CD4-positive, alpha-beta T cell (primary cell): ENCODE measurements at regions not wholly inside any gene's neighbourhood (a gene's known extent, or its start where the extent isn't known, plus 50 kb on each side); places are given as distances from the start of the nearest gene placed in this dataset.
A peak's percentile ranks its signal among the peaks of the same experiment; 100 is the strongest.
"Not testable (repeated sequence)": the region's sequence is repeated elsewhere in the genome, so short reads cannot be mapped to it uniquely, and the experiment has no call there.

Experiments
- ATAC-seq: fragments of 200-7000 bp; cut with Tn5 transposase; one replicate; pipeline ENCODE4 v1.10.0; 2022; ENCODE audit warnings: mild to moderate bottlenecking; ENCODE audit not compliant: poor library complexity
- CTCF ChIA-PET: fragments of 350-600 bp; sonication (Branson Sonifier 250); formaldehyde crosslinking; loops from one replicate; lab custom pipeline; 2021; ENCODE audit warnings: antibody characterized with exemption, inconsistent platforms; lab: Charles Lee
- POLR2A ChIA-PET: fragments of 350-600 bp; sonication (Branson Sonifier 250); formaldehyde crosslinking; loops from one replicate; lab custom pipeline; 2021; ENCODE audit warnings: antibody characterized with exemption, inconsistent platforms; lab: Charles Lee
- DNase-seq, 14 experiments: peaks; one replicate each; pipeline ENCODE4 v3.0.0-alpha.2; 2013 to 2020; ENCODE audit warnings: mixed read lengths in 2 of 14
- H3K27ac ChIP-seq, 2 donors: one replicate each; pipeline versions ENCODE4 v1.5.1 to v1.7.0; 2013; ENCODE audit warnings: low read length in 2 of 2, low read depth in 1 of 2, mild to moderate bottlenecking in 1 of 2
- H3K27me3 ChIP-seq, 2 experiments: 1 replicate in 1 of 2; 2 replicates in 1 of 2; pipeline versions ENCODE4 v1.6.1 to v1.7.0; 2013; ENCODE audit warnings: low read length in 2 of 2, control low read depth in 1 of 2, mild to moderate bottlenecking in 1 of 2, moderate library complexity in 1 of 2; ENCODE audit not compliant: insufficient read depth in 2 of 2, control insufficient read depth in 1 of 2
- H3K36me3 ChIP-seq: one replicate; pipeline ENCODE4 v1.6.1; 2013; ENCODE audit warnings: low read length, control low read depth; ENCODE audit not compliant: insufficient read depth
- H3K4me1 ChIP-seq: one replicate; pipeline ENCODE4 v1.6.1; 2013; ENCODE audit warnings: low read length, control low read depth; ENCODE audit not compliant: insufficient read depth
- H3K4me3 ChIP-seq: one replicate; pipeline ENCODE4 v1.5.1; 2013; ENCODE audit warnings: mild to moderate bottlenecking, low read length, moderate library complexity
- H3K9me3 ChIP-seq, 2 experiments: 1 replicate in 1 of 2; 2 replicates in 1 of 2; pipeline versions ENCODE4 v1.6.1 to v1.7.0; 2013; ENCODE audit warnings: low read length in 2 of 2, mild to moderate bottlenecking in 2 of 2, control low read depth in 1 of 2, moderate library complexity in 1 of 2; ENCODE audit not compliant: control insufficient read depth in 1 of 2, insufficient read depth in 1 of 2
- H3K27ac Mint-ChIP-seq: one replicate; pipeline ENCODE4 v1.8.0; 2020; ENCODE audit warnings: mixed read lengths
- H3K27me3 Mint-ChIP-seq: one replicate; pipeline ENCODE4 v1.8.0; 2021; ENCODE audit warnings: mixed read lengths
- H3K36me3 Mint-ChIP-seq: one replicate; pipeline ENCODE4 v1.8.0; 2021; ENCODE audit warnings: low read depth, mixed read lengths
- H3K4me1 Mint-ChIP-seq: one replicate; pipeline ENCODE4 v1.8.0; 2021; ENCODE audit warnings: low read depth, mixed read lengths
- H3K4me3 Mint-ChIP-seq: one replicate; pipeline ENCODE4 v1.8.0; 2020; ENCODE audit warnings: mild to moderate bottlenecking, mixed read lengths
- H3K9me3 Mint-ChIP-seq: one replicate; pipeline ENCODE4 v1.8.0; 2020; ENCODE audit warnings: mixed read lengths
- CTCF ChIP-seq: fragments of 200-600 bp; IDR thresholded peaks from one replicate; pipeline ENCODE4 v1.8.0; 2022; ENCODE audit warnings: antibody characterized with exemption, mild to moderate bottlenecking
- intact Hi-C, 2 experiments: fragments of 100-400 bp; cut with DNase I in 1 of 2; cut with micrococcal nuclease in 1 of 2; formaldehyde crosslinking; loops; one replicate each; pipeline versions ENCODE4 v1.15.1 to v1.9.0; 2023 to 2025; cut with DNase I, micrococcal nuclease

- Histone ChIP-seq H3K36me3 (no peaks in the 10 kb centered on the region), H3K27me3 (peaks cover 0 to 2% of the 10 kb centered on the region in 2 experiments), H3K4me3 (no peak overlapping the region), H3K27ac (no peak overlapping the region), H3K4me1 (no peaks in the 10 kb centered on the region), H3K9me3 (no peaks in the 10 kb centered on the region)
- Mint-ChIP-seq H3K9me3 (peaks cover 3% of the 10 kb centered on the region), H3K4me1 (no peaks in the 10 kb centered on the region), H3K4me3 (no peak overlapping the region), H3K27me3 (peaks cover 16% of the 10 kb centered on the region), H3K27ac (no peak overlapping the region), H3K36me3 (no peaks in the 10 kb centered on the region)
- TF ChIP-seq CTCF, result peak; percentile 84
- ATAC-seq, result peak; percentile 66
- intact Hi-C loops, result loop anchor here (1.0 to 5.0 kb wide), 7 partner anchors 239 to 610 kb away; no protein-coding TSS in a partner anchor
- ChIA-PET CTCF (interaction anchor here (0.8 to 2.1 kb wide), 3 partner anchors 16 to 254 kb away, joined by 3 to 8 read pairs (median 4); no protein-coding TSS in a partner anchor), POLR2A (no interaction called here)
- DNase-seq, result peak; percentile 11 to 70 (median 30)
Measured at GRCh38 chr18:57881818-57882413, 78.8 kb upstream of the ATP8B1 start.

GRCh38 chr18:57879924-57880323 is 76.8 kb upstream of the ATP8B1 start:
- H3K9me3 ChIP-seq, H3K4me3 ChIP-seq, H3K9me3 Mint-ChIP-seq, ATAC-seq, H3K4me3 Mint-ChIP-seq, H3K36me3 Mint-ChIP-seq, H3K27ac ChIP-seq, POLR2A ChIA-PET, H3K27me3 ChIP-seq, DNase-seq, H3K36me3 ChIP-seq, H3K4me1 ChIP-seq, H3K27ac Mint-ChIP-seq, H3K4me1 Mint-ChIP-seq, CTCF ChIA-PET: not testable (repeated sequence)
- intact Hi-C loops, result loop anchor here (2.0 to 5.0 kb wide), 5 partner anchors 241 to 612 kb away; no protein-coding TSS in a partner anchor
- peaks cover 21% of the 10 kb centered on the region for H3K27me3 Mint-ChIP-seq

GRCh38 chr18:57869221-57869620 is 66.1 kb upstream of the ATP8B1 start:
- Histone ChIP-seq H3K4me3 (no peak overlapping the region), H3K27me3 (peaks cover 0 to 4% of the 10 kb centered on the region in 2 experiments), H3K27ac (no peak overlapping the region), H3K36me3 (no peaks in the 10 kb centered on the region), H3K9me3 (peaks cover 12 to 18% of the 10 kb centered on the region in 2 experiments), H3K4me1 (no peaks in the 10 kb centered on the region)
- Mint-ChIP-seq H3K9me3 (peaks cover 8% of the 10 kb centered on the region), H3K27me3 (peaks cover 16% of the 10 kb centered on the region), H3K4me3 (no peak overlapping the region), H3K36me3 (no peaks in the 10 kb centered on the region), H3K4me1 (no peaks in the 10 kb centered on the region), H3K27ac (no peak overlapping the region)
- no peak for DNase-seq
- ChIA-PET POLR2A (no interaction called here), CTCF (no interaction called here)
- TF ChIP-seq CTCF, result no peak
- intact Hi-C loops, result no loop called here
- no peak for ATAC-seq

GRCh38 chr18:57866355-57866754 is 63.2 kb upstream of the ATP8B1 start:
- Histone ChIP-seq H3K4me1 (no peaks in the 10 kb centered on the region), H3K4me3 (no peak overlapping the region), H3K27ac (no peak overlapping the region), H3K9me3 (peaks cover 5% of the 10 kb centered on the region in 2 experiments), H3K27me3 (peaks cover 0 to 4% of the 10 kb centered on the region in 2 experiments), H3K36me3 (no peaks in the 10 kb centered on the region)
- no peak for TF ChIP-seq CTCF
- no peak for DNase-seq
- peaks cover 25% of the 10 kb centered on the region for H3K27me3 Mint-ChIP-seq
- POLR2A ChIA-PET, result no interaction called here
- H3K4me1 Mint-ChIP-seq, result no peaks in the 10 kb centered on the region
- H3K36me3 Mint-ChIP-seq, result no peaks in the 10 kb centered on the region
- CTCF ChIA-PET, result no interaction called here
- H3K4me3 Mint-ChIP-seq, result no peak overlapping the region
- H3K27ac Mint-ChIP-seq, result no peak overlapping the region
- ATAC-seq, result no peak
- no peaks in the 10 kb centered on the region for H3K9me3 Mint-ChIP-seq
- intact Hi-C loops, result no loop called here
